ENCODE measurements at regions not wholly inside any gene's neighbourhood (a gene's known extent, or its start where the extent isn't known, plus 50 kb on each side); places are given as distances from the start of the nearest gene placed in this dataset.

DNA sequence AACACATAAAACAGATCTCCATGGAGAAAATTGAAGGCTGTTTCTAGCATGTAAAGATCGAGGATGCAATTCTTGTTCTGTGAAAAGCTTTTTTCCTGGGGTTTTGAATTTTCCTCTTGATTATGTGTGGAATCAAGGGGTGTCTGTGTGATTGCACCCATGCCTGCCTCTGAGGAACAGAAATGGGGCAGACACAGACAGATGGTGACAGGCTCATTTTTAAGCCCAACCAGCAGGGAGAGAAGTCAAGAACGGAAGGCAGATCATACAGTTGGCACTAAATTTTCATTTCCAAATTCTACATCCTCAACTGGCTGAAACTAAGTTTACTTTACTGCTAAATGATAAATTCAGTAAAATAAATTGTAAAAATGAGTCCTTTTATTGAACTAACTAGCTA, 1037.7 kb upstream of the KLHL29 start:
- TF ChIP-seq, protein P1, sequence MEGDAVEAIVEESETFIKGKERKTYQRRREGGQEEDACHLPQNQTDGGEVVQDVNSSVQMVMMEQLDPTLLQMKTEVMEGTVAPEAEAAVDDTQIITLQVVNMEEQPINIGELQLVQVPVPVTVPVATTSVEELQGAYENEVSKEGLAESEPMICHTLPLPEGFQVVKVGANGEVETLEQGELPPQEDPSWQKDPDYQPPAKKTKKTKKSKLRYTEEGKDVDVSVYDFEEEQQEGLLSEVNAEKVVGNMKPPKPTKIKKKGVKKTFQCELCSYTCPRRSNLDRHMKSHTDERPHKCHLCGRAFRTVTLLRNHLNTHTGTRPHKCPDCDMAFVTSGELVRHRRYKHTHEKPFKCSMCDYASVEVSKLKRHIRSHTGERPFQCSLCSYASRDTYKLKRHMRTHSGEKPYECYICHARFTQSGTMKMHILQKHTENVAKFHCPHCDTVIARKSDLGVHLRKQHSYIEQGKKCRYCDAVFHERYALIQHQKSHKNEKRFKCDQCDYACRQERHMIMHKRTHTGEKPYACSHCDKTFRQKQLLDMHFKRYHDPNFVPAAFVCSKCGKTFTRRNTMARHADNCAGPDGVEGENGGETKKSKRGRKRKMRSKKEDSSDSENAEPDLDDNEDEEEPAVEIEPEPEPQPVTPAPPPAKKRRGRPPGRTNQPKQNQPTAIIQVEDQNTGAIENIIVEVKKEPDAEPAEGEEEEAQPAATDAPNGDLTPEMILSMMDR (IDR thresholded peaks at IDR 0.05) = no peak
- no peak for TF ChIP-seq POLR2A (IDR thresholded peaks at IDR 0.05)

All from testis (tissue), 2 donors.